ENCODE measurements at regions not wholly inside any gene's neighbourhood (a gene's known extent, or its start where the extent isn't known, plus 50 kb on each side); places are given as distances from the start of the nearest gene placed in this dataset.
"Not testable (repeated sequence)": the region's sequence is repeated elsewhere in the genome, so short reads cannot be mapped to it uniquely, and the experiment has no call there.

- H3K4me3 ChIP-seq (ENCODE audit: insufficient read depth, low read depth, low read length); H2BK20ac ChIP-seq (ENCODE audit: low read depth, low read length); H2AK9ac ChIP-seq (replicated peaks; ENCODE audit: low read depth, low read length, poor library complexity); H2BK15ac ChIP-seq (ENCODE audit: low read depth, low read length); H3K4me2 ChIP-seq (ENCODE audit: low read depth, low read length); H3K79me1 ChIP-seq (ENCODE audit: low read depth in 1 of 2, low read length in 2 of 2); CTCF ChIA-PET; in situ Hi-C loops (cut with MboI; ENCODE audit: low sequenced_read_pairs); H3K27ac ChIP-seq (ENCODE audit: insufficient read depth, low read length); H3K27me3 ChIP-seq (ENCODE audit: control insufficient read depth, insufficient read depth, low read length); H3K9ac ChIP-seq (ENCODE audit: low read depth, low read length); H2BK5ac ChIP-seq (ENCODE audit: low read depth, low read length, poor library complexity, severe bottlenecking); POLR2A ChIA-PET (ENCODE audit: unreplicated experiment); H3K18ac ChIP-seq (ENCODE audit: low read depth, low read length); DNase-seq; H3K9me1 ChIP-seq (ENCODE audit: insufficient read depth, low read length); intact Hi-C loops (cut with micrococcal nuclease); H3K56ac ChIP-seq (ENCODE audit: extremely low read depth, insufficient read depth, low read length); H3K4me1 ChIP-seq (ENCODE audit: control insufficient read depth, insufficient read depth, low read length); H3K23ac ChIP-seq (ENCODE audit: low read depth, low read length); H4K5ac ChIP-seq (ENCODE audit: low read depth, low read length); dilution Hi-C loops (cut with HindIII; ENCODE audit: low sequenced_read_pairs, unreplicated experiment); H2AK5ac ChIP-seq (ENCODE audit: low read depth, low read length); H2BK120ac ChIP-seq (ENCODE audit: low read depth, low read length); H3K14ac ChIP-seq (replicated peaks; ENCODE audit: low read depth, low read length); H4K91ac ChIP-seq (ENCODE audit: insufficient read depth, low read depth, low read length); H2AFZ ChIP-seq (replicated peaks; ENCODE audit: low read length, poor library complexity); H4K20me1 ChIP-seq (ENCODE audit: insufficient read depth, low read length); H3K4ac ChIP-seq (ENCODE audit: low read depth, low read length); H3K9me3 ChIP-seq (ENCODE audit: control insufficient read depth, insufficient read depth, low read length); BruUV-seq (replicated peaks); H3K36me3 ChIP-seq (ENCODE audit: control insufficient read depth, insufficient read depth, low read length); ATAC-seq (ENCODE audit: low read depth); H4K8ac ChIP-seq (ENCODE audit: low read depth in 2 of 2, low read length in 2 of 2): not testable (repeated sequence)
- WGBS, 2 experiments (ENCODE audit: extremely low coverage in 2 of 2, insufficient read length in 1 of 2), result no CpG with 5 or more reads among the region's 18 CpGs
Observed at GRCh38 chr21:5137006-5137405, 5384.4 kb upstream of the TPTE start.

- H3K27ac ChIP-seq (ENCODE audit: insufficient read depth, low read length); H2BK120ac ChIP-seq (ENCODE audit: low read depth, low read length); H2BK5ac ChIP-seq (ENCODE audit: low read depth, low read length, poor library complexity, severe bottlenecking); intact Hi-C loops (cut with micrococcal nuclease); H3K79me1 ChIP-seq (ENCODE audit: low read depth in 1 of 2, low read length in 2 of 2); POLR2A ChIA-PET (ENCODE audit: unreplicated experiment); H3K4me1 ChIP-seq (ENCODE audit: control insufficient read depth, insufficient read depth, low read length); H3K9me3 ChIP-seq (ENCODE audit: control insufficient read depth, insufficient read depth, low read length); ATAC-seq (ENCODE audit: low read depth); H4K5ac ChIP-seq (ENCODE audit: low read depth, low read length); H3K23ac ChIP-seq (ENCODE audit: low read depth, low read length); H3K4me3 ChIP-seq (ENCODE audit: insufficient read depth, low read depth, low read length); H3K9ac ChIP-seq (ENCODE audit: low read depth, low read length); CTCF ChIA-PET; H2AK5ac ChIP-seq (ENCODE audit: low read depth, low read length); H3K27me3 ChIP-seq (ENCODE audit: control insufficient read depth, insufficient read depth, low read length); H3K9me1 ChIP-seq (ENCODE audit: insufficient read depth, low read length); H4K91ac ChIP-seq (ENCODE audit: insufficient read depth, low read depth, low read length); H3K36me3 ChIP-seq (ENCODE audit: control insufficient read depth, insufficient read depth, low read length); H2BK15ac ChIP-seq (ENCODE audit: low read depth, low read length); dilution Hi-C loops (cut with HindIII; ENCODE audit: low sequenced_read_pairs, unreplicated experiment); H2AFZ ChIP-seq (replicated peaks; ENCODE audit: low read length, poor library complexity); H4K8ac ChIP-seq (ENCODE audit: low read depth in 2 of 2, low read length in 2 of 2); BruUV-seq (replicated peaks); H3K14ac ChIP-seq (replicated peaks; ENCODE audit: low read depth, low read length); in situ Hi-C loops (cut with MboI; ENCODE audit: low sequenced_read_pairs); H3K56ac ChIP-seq (ENCODE audit: extremely low read depth, insufficient read depth, low read length); H3K18ac ChIP-seq (ENCODE audit: low read depth, low read length); H4K20me1 ChIP-seq (ENCODE audit: insufficient read depth, low read length); DNase-seq; H3K4ac ChIP-seq (ENCODE audit: low read depth, low read length); H2AK9ac ChIP-seq (replicated peaks; ENCODE audit: low read depth, low read length, poor library complexity); H3K4me2 ChIP-seq (ENCODE audit: low read depth, low read length); H2BK20ac ChIP-seq (ENCODE audit: low read depth, low read length): not testable (repeated sequence)
- no CpG with 5 or more reads among the region's 7 CpGs for WGBS, 2 experiments (ENCODE audit: extremely low coverage in 2 of 2, insufficient read length in 1 of 2)
Observed at GRCh38 chr21:5138687-5139086, 5382.7 kb upstream of the TPTE start.

Data from IMR-90 (cell line).